HepG2 (cell line): ENCODE measurements at regions not wholly inside any gene's neighbourhood (a gene's known extent, or its start where the extent isn't known, plus 50 kb on each side); places are given as distances from the start of the nearest gene placed in this dataset.

Experiments used
- ATAC-seq: fragments of 200-7000 bp; cut with Tn5 transposase; 3 replicates; pipeline ENCODE4 v1.9.1; 2020; ENCODE audit warnings: mild to moderate bottlenecking, moderate library complexity
- BruUV-seq: library from RNA; stranded (reverse); fragments of 400-500 nt; replicated peaks from 2 replicates; lab custom pipeline; 2021; lab: Mats Ljungman, UMichigan
- CTCF ChIA-PET: fragments of 300-600 bp; formaldehyde crosslinking; extraction: SDS; loops from one replicate; lab custom pipeline; 2021; ENCODE audit warnings: low total read pairs, inconsistent platforms, low intra/inter-chr PET ratio; lab: Yijun Ruan, JAX
- POLR2A ChIA-PET: fragments of 350-600 bp; sonication (Branson Sonifier 250); formaldehyde crosslinking; loops from one replicate; lab custom pipeline; 2020; ENCODE audit warnings: antibody characterized with exemption, inconsistent platforms; lab: Yijun Ruan, JAX
- DNase-seq: peaks from one replicate; pipeline ENCODE4 v3.0.0-alpha.2; 2015; ENCODE audit warnings: low spot score
- FAIRE-seq: peaks from 3 replicates; lab custom pipeline; 2011; peaks lifted over from hg19 to GRCh38; lab: Jason Lieb, UNC
- H2AFZ ChIP-seq: one replicate; pipeline ENCODE4 v1.6.1; 2011; ENCODE audit warnings: low read length, inconsistent platforms
- H3K27ac ChIP-seq: fragments of 300-600 bp; 3 replicates; pipeline ENCODE4 v1.8.0; 2011; ENCODE audit warnings: mixed run types, mild to moderate bottlenecking, mixed read lengths, low read length, inconsistent platforms; ENCODE audit not compliant: insufficient read depth; ENCODE audit errors: extremely low read length
- H3K27me3 ChIP-seq, 2 experiments: fragments of 200-600 bp in 1 of 2; 2 replicates in 1 of 2; 3 replicates in 1 of 2; pipeline versions ENCODE4 v1.6.0 to v1.8.0; 2011; ENCODE audit warnings: low read length in 2 of 2, mild to moderate bottlenecking in 2 of 2, moderate library complexity in 2 of 2, inconsistent platforms in 1 of 2; ENCODE audit not compliant: insufficient read depth in 2 of 2, control insufficient read depth in 1 of 2
- H3K36me3 ChIP-seq, 2 experiments: fragments of 200-600 bp in 1 of 2; replicated peaks in 1 of 2; 2 replicates in 1 of 2; 3 replicates in 1 of 2; pipeline versions ENCODE4 v1.5.1 to v1.8.0; 2011; ENCODE audit warnings: low read length in 2 of 2, inconsistent platforms in 1 of 2; ENCODE audit not compliant: insufficient read depth in 2 of 2, control insufficient read depth in 1 of 2
- H3K4me1 ChIP-seq: 2 replicates; pipeline ENCODE4 v1.5.1; 2012; ENCODE audit warnings: low read length, inconsistent platforms; ENCODE audit not compliant: insufficient read depth
- H3K4me2 ChIP-seq: 2 replicates; pipeline ENCODE4 v1.6.0; 2011; ENCODE audit warnings: low read depth, low read length, inconsistent platforms
- H3K4me3 ChIP-seq, 3 experiments: fragments of 200-600 bp in 1 of 3; sonication (generic), shearing (Covaris generic) in 1 of 3; replicated peaks in 1 of 3; 2 replicates each; pipeline ENCODE4 v1.5.1; 2011 to 2016; ENCODE audit warnings: low read length in 3 of 3, inconsistent platforms in 2 of 3, low read depth in 2 of 3, mild to moderate bottlenecking in 2 of 3, control low read depth in 1 of 3, mixed read lengths in 1 of 3; ENCODE audit not compliant: insufficient read depth in 1 of 3
- H3K79me2 ChIP-seq: one replicate; pipeline ENCODE4 v1.6.1; 2011; ENCODE audit warnings: low read length, inconsistent platforms; ENCODE audit not compliant: insufficient read depth
- H3K9ac ChIP-seq: 2 replicates; pipeline ENCODE4 v1.6.0; 2011; ENCODE audit warnings: mild to moderate bottlenecking, low read depth, low read length, inconsistent platforms; ENCODE audit not compliant: insufficient read depth
- H3K9me3 ChIP-seq: 2 replicates; pipeline ENCODE4 v1.5.1; 2012; ENCODE audit warnings: mild to moderate bottlenecking, low read length
- H4K20me1 ChIP-seq: 2 replicates; pipeline ENCODE4 v1.6.0; 2011; ENCODE audit warnings: inconsistent platforms, mild to moderate bottlenecking, low read length, moderate library complexity; ENCODE audit not compliant: insufficient read depth
- CENPX ChIP-seq: sonication (generic); formaldehyde crosslinking; IDR thresholded peaks from 2 replicates; pipeline ENCODE4 v1.9.0; 2021; ENCODE audit warnings: mild to moderate bottlenecking, missing genetic modification reagents, moderate library complexity
- FOXA1 ChIP-seq, 2 experiments: fragments of 450-650 bp in 1 of 2; sonication (generic) in 1 of 2; formaldehyde crosslinking in 1 of 2; IDR thresholded peaks; 2 replicates each; pipeline versions ENCODE4 v1.4.0 to v1.6.1; 2016 to 2020; ENCODE audit warnings: missing genetic modification reagents in 1 of 2
- JARID2 ChIP-seq: sonication (generic); formaldehyde crosslinking; IDR thresholded peaks from 2 replicates; pipeline ENCODE4 v1.8.1; 2023; ENCODE audit warnings: missing genetic modification reagents, inconsistent platforms; ENCODE audit not compliant: insufficient replicate concordance
- LBX2 ChIP-seq: sonication (generic); formaldehyde crosslinking; IDR thresholded peaks from 2 replicates; pipeline ENCODE4 v1.5.0; 2020; ENCODE audit warnings: missing genetic modification reagents, mild to moderate bottlenecking, borderline replicate concordance
- NFYC ChIP-seq: IDR thresholded peaks from 2 replicates; pipeline ENCODE4 v1.6.1; 2016; ENCODE audit warnings: missing genetic modification reagents, missing compliant biosample characterization
- PAWR ChIP-seq: sonication (generic); formaldehyde crosslinking; IDR thresholded peaks from 2 replicates; pipeline ENCODE4 v1.4.0; 2020; ENCODE audit warnings: missing genetic modification reagents, mild to moderate bottlenecking, borderline replicate concordance
- SAP130 ChIP-seq: IDR thresholded peaks from 2 replicates; pipeline ENCODE4 v1.6.1; 2016; ENCODE audit warnings: low read depth
- SRF ChIP-seq: IDR thresholded peaks from 2 replicates; pipeline ENCODE4 v1.6.1; 2011; ENCODE audit warnings: mild to moderate bottlenecking, low read depth, low read length, moderate library complexity
- USF2 ChIP-seq, 2 experiments: sonication (generic) in 1 of 2; formaldehyde crosslinking in 1 of 2; IDR thresholded peaks; 2 replicates each; pipeline versions ENCODE4 v1.5.1 to v1.6.1; 2011 to 2020; ENCODE audit warnings: borderline replicate concordance in 1 of 2, low read depth in 1 of 2, low read length in 1 of 2, mild to moderate bottlenecking in 1 of 2, missing genetic modification reagents in 1 of 2, moderate library complexity in 1 of 2
- ZNF10 ChIP-seq: sonication (generic); formaldehyde crosslinking; IDR thresholded peaks from 2 replicates; pipeline ENCODE4 v1.4.0; 2020; ENCODE audit warnings: mild to moderate bottlenecking, low read depth, missing genetic modification reagents, borderline replicate concordance
- ZNF234 ChIP-seq: sonication (generic); formaldehyde crosslinking; conservative IDR thresholded peaks from 2 replicates; pipeline ENCODE4 v1.5.1; 2020; ENCODE audit warnings: mild to moderate bottlenecking, missing genetic modification reagents
- ZNF496 ChIP-seq: sonication (generic); formaldehyde crosslinking; IDR thresholded peaks from 2 replicates; pipeline ENCODE4 v1.8.1; 2023; ENCODE audit warnings: mild to moderate bottlenecking, moderate library complexity, missing genetic modification reagents; ENCODE audit not compliant: insufficient replicate concordance
- ZNF629 ChIP-seq: sonication (generic); formaldehyde crosslinking; conservative IDR thresholded peaks from 2 replicates; pipeline ENCODE4 v1.5.0; 2020; ENCODE audit warnings: missing genetic modification reagents
- WGBS: methylation state at CpG from one replicate; pipeline ENCODE4 v1.1.6; 2017; ENCODE audit warnings: low lambda C conversion rate; 5-methylcytosine and 5-hydroxymethylcytosine counted together
- in situ Hi-C: cut with HindIII; loops from 2 replicates; pipeline ENCODE4 v1.10.0; 2017; ENCODE audit warnings: low pct_unique_long_range_greater_than_20kb; ENCODE audit not compliant: extremely low pct_ligation_motif_present
- intact Hi-C: fragments of 100-400 bp; cut with micrococcal nuclease; formaldehyde crosslinking; loops from one replicate; pipeline ENCODE4 v1.10.0; 2022; ENCODE audit not compliant: unreplicated experiment
- TF ChIP-seq, protein P1 (sequence below): sonication (generic); formaldehyde crosslinking; IDR thresholded peaks from 2 replicates; pipeline ENCODE4 v1.4.0; 2020; ENCODE audit warnings: mild to moderate bottlenecking, missing genetic modification reagents

GRCh38 chr5:108615216-108615615, 132.5 kb upstream of the FER start:
- CTCF ChIA-PET = no interaction called here
- no peak overlapping the region for H3K4me3 ChIP-seq
- H3K27ac ChIP-seq = no peak overlapping the region
- intact Hi-C loops (no loop called here), in situ Hi-C loops (no loop called here)
- H3K9ac ChIP-seq = no peak overlapping the region
- H4K20me1 ChIP-seq = no peaks in the 10 kb centered on the region
- no TSS peak for BruUV-seq
- no peak for ATAC-seq
- TF ChIP-seq ZNF629 (CRISPR knock-in tag) = no peak
- no peak for TF ChIP-seq SRF
- no peak for TF ChIP-seq USF2 (IDR thresholded peaks at IDR 0.05; ENCODE audit: low read depth, low read length)
- no peak for TF ChIP-seq USF2 (CRISPR knock-in tag; IDR thresholded peaks at IDR 0.05; ENCODE audit: borderline replicate concordance)
- no peak overlapping the region for H2AFZ ChIP-seq
- FAIRE-seq = no peak
- no peak for DNase-seq
- H3K27me3 ChIP-seq = no peaks in the 10 kb centered on the region
- no peaks in the 10 kb centered on the region for H3K36me3 ChIP-seq
- POLR2A ChIA-PET = no interaction called here
- no peaks in the 10 kb centered on the region for H3K79me2 ChIP-seq
- no peak overlapping the region for H3K4me2 ChIP-seq
- WGBS = 3% methylated on average over 2 of the region's 2 CpGs
- no peaks in the 10 kb centered on the region for H3K9me3 ChIP-seq
- H3K4me1 ChIP-seq = no peaks in the 10 kb centered on the region

DNA sequence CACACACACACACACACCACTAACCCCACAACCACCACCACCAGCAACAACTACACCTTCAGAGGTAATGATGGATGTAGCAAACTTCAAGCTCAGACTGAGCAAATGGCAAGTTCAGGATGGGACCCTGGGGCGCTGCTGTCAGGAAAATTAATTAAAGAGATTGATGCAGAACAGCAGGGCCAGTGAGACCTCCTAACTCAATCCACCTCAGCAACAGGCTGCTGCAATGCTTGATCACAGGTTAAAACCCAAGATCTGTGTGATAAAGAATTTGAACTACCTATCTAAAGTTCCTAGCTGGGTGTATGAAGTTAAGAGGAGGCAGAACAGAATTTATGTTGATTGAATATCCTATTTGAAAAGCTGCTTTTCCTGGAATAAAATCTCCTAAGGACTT, 140.3 kb upstream of the FER start:
- no peak for FAIRE-seq
- BruUV-seq = no TSS peak

More for the DNA sequence above, 140.3 kb upstream of the FER start:
- H3K4me2 ChIP-seq = no peak overlapping the region
- in situ Hi-C loops = no loop called here
- ChIA-PET POLR2A (no interaction called here), CTCF (no interaction called here)
- no peaks in the 10 kb centered on the region for H4K20me1 ChIP-seq
- H3K9ac ChIP-seq = no peak overlapping the region
- H3K27ac ChIP-seq = no peak overlapping the region
- no peaks in the 10 kb centered on the region for H3K36me3 ChIP-seq
- H3K79me2 ChIP-seq = no peaks in the 10 kb centered on the region
- no peak overlapping the region for H3K4me3 ChIP-seq
- no peaks in the 10 kb centered on the region for H3K9me3 ChIP-seq
- H2AFZ ChIP-seq = no peak overlapping the region
- no peak for DNase-seq
- no peaks in the 10 kb centered on the region for H3K4me1 ChIP-seq
- peaks cover 0 to 3% of the 10 kb centered on the region in 2 experiments; a peak in 1 of 5 replicates for H3K27me3 ChIP-seq
- intact Hi-C loops = no loop called here
- 0% methylated on average over 1 of the region's 1 CpG for WGBS
- no peak for ATAC-seq
- TF ChIP-seq PAWR (CRISPR knock-in tag) (no peak), NFYC (CRISPR knock-in tag) (no peak), JARID2 (CRISPR knock-in tag) (no peak), FOXA1 (IDR thresholded peaks at IDR 0.05) (no peak), FOXA1 (CRISPR knock-in tag; IDR thresholded peaks at IDR 0.05) (no peak), ZNF496 (CRISPR knock-in tag) (no peak), SAP130 (CRISPR knock-in tag) (no peak), CENPX (no peak), ZNF234 (CRISPR knock-in tag) (no peak), LBX2 (CRISPR knock-in tag) (no peak), ZNF10 (no peak)
- TF ChIP-seq, protein P1, sequence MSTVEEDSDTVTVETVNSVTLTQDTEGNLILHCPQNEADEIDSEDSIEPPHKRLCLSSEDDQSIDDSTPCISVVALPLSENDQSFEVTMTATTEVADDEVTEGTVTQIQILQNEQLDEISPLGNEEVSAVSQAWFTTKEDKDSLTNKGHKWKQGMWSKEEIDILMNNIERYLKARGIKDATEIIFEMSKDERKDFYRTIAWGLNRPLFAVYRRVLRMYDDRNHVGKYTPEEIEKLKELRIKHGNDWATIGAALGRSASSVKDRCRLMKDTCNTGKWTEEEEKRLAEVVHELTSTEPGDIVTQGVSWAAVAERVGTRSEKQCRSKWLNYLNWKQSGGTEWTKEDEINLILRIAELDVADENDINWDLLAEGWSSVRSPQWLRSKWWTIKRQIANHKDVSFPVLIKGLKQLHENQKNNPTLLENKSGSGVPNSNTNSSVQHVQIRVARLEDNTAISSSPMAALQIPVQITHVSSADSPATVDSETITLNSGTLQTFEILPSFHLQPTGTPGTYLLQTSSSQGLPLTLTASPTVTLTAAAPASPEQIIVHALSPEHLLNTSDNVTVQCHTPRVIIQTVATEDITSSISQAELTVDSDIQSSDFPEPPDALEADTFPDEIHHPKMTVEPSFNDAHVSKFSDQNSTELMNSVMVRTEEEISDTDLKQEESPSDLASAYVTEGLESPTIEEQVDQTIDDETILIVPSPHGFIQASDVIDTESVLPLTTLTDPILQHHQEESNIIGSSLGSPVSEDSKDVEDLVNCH (CRISPR knock-in tag) = no peak
